GM10266 (cell line): ENCODE measurements at regions not wholly inside any gene's neighbourhood (a gene's known extent, or its start where the extent isn't known, plus 50 kb on each side); places are given as distances from the start of the nearest gene placed in this dataset.

Experiments
- DNase-seq: peaks from one replicate; pipeline ENCODE4 v3.0.0; 2012; ENCODE audit errors: extremely low spot score
- CTCF ChIP-seq: IDR thresholded peaks from 2 replicates; pipeline ENCODE4 v1.5.1; 2012; ENCODE audit warnings: mild to moderate bottlenecking, low read depth; ENCODE audit not compliant: control insufficient read depth, insufficient read depth; ENCODE audit errors: missing control alignments

GRCh38 chr13:48776401-48776800 lies 122.7 kb downstream of the CYSLTR2 start:
- DNase-seq: no peak
- no peak for TF ChIP-seq CTCF

DNA sequence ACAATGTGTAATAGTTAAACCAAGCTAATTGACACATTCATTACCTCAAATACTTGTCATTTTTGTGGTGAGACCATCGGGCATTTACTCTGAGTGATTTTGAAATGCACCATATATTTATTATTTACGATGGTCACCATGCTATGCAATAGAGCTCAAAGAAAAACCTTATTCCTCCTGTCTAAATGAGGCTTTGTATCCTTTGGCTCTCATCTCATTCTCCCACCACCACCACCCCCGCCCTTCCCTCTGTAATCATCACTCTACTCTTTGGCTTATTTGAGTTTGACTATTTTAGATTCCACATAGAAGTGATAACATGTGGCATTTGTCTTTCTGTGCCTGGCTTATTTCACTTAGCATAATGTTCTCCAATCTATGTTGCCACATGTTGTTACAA lies 124.9 kb downstream of the CYSLTR2 start:
- no peak for DNase-seq
- TF ChIP-seq CTCF: no peak

DNA sequence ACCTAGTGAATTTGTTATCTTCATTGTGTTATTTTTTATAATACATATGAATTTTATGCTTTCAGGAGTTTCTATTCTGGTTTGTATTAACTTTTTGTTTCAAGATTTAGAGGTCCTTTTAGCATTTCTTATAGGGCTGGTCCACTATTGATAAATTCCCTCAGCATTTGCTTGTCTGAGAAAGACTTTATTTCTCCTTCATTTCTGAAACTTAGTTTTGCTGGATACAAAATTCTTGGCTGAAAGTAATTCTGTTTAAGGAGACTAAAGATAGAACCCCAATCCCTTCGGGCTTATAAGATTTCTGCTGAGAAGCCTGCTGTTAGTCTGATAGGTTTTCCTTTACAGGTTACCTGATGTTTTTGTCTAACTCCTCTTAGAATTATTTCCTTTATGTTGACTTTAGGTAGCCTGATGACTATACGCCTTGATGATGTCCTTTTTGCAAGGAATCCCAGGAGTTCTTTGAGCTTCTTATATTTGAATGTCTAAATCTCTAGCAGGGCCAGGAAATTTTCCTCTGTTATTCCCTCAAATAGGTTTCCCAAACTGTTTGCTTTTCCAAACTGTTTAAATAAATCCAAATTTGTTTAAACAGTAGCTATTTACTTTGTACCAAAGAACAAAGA lies 127.1 kb downstream of the CYSLTR2 start:
- no peak for TF ChIP-seq CTCF
- no peak for DNase-seq

DNA sequence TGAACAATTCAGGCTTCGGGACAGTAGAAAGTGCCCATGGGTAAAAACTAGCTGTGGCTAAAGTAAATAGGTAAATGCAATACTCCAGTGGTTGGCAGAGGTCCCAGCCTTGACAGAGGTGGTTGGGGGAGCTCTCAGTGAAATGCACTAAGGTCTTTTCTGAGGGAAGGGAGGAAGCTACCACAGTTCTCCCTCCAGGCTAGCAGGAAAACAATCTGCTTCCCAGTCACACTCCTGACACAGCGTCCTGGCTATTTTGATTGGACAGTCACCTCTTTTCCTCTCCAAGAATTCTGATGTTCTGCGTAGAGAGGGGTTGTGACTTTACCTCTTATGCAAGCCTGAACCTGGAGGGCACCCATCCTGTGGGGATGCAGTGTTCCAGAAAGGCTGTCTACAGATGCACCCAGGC lies 128.7 kb downstream of the CYSLTR2 start:
- no peak for TF ChIP-seq CTCF
- no peak for DNase-seq

- no peak for DNase-seq
- TF ChIP-seq CTCF: no peak
Observed at GRCh38 chr13:48783181-48783630, 129.5 kb downstream of the CYSLTR2 start.

GRCh38 chr13:48783695-48784230 lies 130.0 kb downstream of the CYSLTR2 start:
- TF ChIP-seq CTCF: no peak
- no peak for DNase-seq

DNA sequence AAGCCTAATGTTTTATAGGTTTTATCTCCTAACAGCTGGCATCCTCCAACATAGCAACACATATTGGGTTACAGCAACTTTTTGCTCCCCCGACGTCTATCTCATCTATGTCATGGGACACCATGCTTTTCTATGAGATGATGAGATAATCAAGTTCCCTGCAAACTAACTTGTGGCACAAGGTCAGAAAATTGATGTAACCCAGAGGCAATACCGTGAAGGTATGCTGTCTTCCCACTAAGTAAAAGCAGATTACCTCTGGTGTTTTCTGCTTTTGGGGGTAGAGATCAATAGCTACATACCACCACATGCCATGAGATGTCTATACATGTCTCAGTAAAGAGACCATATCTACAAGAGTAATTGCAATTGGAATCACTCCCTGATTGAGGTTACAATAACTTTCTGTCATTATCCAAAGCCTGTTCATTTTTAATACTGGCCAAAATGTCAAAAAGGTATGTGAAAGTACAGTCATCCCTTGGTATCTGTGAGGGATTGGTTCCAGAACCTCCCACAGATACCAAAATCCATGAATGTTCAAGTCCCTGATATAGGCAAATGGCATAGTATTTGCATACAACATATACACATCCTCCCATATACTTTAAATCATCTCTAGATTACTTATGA lies 131.3 kb downstream of the CYSLTR2 start:
- no peak for DNase-seq
- no peak for TF ChIP-seq CTCF
